ENCODE measurements at regions not wholly inside any gene's neighbourhood (a gene's known extent, or its start where the extent isn't known, plus 50 kb on each side); places are given as distances from the start of the nearest gene placed in this dataset.

GRCh38 chr2:226652983-226653765, 146.4 kb downstream of the IRS1 start:
- ATAC-seq (no peak), DNase-seq (no peak)

DNA sequence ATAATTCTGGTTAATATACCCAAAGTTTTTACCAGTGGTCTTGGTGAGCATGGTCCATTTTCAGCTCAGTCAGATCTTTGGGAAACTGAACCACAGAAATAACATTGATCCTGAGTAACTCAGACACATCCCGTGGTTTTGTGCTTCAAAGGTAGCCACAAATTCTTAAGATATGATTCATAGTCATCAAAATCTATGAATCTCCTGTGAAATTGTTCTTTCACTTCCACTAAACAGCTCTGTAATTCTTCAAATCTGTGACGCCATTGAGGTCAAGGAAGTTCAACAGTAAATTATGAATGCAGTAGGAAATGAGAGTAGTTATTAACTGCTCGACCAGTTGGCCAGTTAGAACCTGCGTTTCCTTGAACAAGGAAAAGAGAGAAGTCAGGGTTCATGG, 147.3 kb downstream of the IRS1 start:
- DNase-seq (no peak), ATAC-seq (peak; percentile 53)

DNA sequence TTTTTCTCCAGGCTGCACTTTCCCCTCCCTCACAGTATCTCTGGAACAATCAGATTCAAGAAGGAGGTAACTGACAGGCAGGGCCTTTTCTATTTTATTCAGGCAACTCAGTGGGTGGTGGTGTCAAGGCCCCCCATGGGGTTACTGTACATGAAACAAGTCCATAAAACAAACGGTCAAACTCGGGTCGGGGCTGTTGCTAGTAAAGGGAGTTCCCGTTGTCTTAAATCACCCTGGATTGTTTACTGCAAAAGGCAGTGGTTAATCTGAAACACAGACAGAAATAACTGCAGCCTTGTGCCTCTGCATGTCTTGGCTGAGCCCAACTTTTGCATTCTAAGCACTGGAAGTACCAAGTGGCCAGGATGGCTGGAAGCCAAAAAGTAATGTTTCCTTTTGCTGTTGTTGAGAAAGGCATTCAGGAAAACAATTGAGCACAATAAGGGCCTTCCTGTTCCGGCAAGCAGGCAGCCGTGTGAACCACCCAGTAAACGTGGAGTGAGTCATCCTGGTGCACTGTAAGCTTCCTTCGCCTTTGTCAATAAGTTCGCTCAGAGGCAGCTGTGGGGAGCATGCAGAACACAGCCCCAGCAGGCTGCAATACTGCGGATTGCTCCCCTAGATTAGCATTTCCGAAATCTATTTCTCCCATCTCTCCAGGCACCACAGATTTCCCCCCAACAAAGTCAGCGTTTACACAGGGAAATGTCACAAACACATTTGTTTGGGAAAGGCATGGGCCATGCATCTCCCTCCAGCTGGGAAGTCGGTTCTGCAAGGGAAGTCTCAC, 149.6 kb downstream of the IRS1 start:
- peak; percentile 22 for DNase-seq

DNA sequence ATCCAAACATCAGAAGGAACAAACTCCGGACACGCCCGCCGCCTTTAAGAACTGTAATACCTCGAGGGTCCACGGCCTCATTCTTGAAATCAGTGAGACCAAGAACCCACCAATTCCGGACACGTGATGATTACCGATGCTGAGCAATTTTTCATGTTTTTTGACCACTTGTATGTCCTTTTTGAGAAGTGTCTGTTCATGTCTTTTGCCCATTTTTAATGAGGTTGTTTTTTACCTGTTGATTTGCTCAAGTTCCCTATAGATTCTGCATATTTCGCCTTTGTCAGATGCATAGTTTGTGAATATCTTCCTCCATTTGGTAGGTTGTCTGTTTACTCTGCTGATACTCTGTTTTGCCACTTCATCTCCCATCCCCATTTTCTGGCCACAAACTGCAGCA, 150.4 kb downstream of the IRS1 start:
- ATAC-seq (no peak), DNase-seq (no peak)

More for the DNA sequence above, 149.6 kb downstream of the IRS1 start:
- ATAC-seq: peak; percentile 85

GRCh38 chr2:226647621-226648518, 151.8 kb downstream of the IRS1 start:
- DNase-seq (no peak), ATAC-seq (no peak)

DNA sequence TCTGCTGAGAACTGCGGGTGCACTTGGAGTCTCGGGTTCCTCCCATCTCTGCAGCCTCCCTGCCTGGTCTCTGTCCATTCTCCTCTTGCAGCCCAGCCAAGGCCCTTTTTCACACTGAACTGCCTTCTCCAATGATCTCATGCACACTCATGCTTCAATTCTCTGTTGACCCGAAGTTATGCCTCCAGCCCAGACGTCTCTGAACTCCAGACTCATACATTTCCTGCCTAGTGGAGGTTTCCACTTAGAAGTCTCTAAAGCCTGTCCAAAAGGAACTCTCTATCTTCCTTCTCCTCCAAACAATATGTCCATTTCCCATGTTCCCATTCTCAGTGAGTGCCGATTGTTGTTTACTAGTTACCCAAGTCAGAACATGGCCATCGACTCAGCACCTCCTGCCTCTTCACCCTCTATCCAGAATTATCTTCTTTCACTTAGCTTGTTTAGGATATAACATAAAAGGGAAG, 155.2 kb downstream of the IRS1 start:
- ATAC-seq: no peak
- no peak for DNase-seq

GRCh38 chr2:226643946-226644282, 155.7 kb downstream of the IRS1 start:
- ATAC-seq: no peak
- DNase-seq: no peak

GRCh38 chr2:226643030-226643945, 156.3 kb downstream of the IRS1 start:
- DNase-seq: no peak
- ATAC-seq: no peak

DNA sequence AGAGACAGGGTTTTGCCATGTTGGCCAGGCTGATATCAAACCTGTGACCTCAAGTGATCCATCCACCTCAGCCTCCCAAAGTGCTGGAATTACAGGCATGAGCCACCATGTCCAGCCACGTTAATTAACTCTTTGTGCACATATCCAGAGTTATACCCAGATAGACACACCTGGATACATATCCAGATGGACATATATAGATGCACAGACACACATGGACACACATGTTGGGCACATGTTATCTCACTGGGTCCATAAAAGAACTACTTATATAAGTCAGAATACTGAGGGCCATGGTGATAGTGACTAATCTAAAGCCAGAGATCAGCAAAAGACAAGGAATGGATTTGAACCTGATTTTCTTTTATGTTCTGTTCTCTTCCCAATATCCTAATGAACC, 158.6 kb downstream of the IRS1 start:
- ATAC-seq: no peak

DNA sequence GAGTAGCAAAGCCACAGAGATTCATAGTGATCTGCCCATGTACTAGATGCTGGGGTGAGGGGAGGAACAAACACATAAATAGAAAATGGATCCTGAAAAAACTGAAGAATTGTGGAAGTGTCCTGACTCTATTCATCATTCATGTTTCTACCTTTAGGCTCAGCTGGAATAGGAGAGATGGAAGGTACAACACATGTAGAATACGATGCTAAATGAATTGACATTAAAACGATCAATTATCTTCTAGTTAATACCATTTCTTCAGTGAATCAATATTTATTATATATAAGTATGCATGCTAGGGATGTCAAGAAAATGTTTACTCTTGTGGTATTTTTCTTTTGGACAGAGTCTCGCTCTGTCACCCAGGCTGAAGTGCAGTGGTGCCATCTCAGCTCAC, 159.1 kb downstream of the IRS1 start:
- DNase-seq (no peak), ATAC-seq (no peak)

More for the DNA sequence above, 158.6 kb downstream of the IRS1 start:
- no peak for DNase-seq

DNA sequence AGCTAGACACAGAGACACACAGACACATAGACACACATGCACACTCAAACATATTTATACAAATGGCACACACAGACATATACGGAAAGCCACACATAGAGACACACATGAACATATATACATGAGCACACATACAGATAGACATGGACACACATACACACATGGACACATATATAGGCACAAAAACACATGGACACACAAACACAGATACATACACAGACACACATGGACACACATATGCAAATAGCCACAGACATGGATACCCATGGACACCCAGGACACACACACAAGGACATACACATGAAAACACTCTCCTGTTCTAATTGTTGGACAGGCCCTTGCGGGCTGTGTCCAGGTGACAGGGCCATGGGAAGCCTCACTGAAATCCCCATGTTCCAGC, 160.1 kb downstream of the IRS1 start:
- no peak for DNase-seq
- no peak for ATAC-seq

DNA sequence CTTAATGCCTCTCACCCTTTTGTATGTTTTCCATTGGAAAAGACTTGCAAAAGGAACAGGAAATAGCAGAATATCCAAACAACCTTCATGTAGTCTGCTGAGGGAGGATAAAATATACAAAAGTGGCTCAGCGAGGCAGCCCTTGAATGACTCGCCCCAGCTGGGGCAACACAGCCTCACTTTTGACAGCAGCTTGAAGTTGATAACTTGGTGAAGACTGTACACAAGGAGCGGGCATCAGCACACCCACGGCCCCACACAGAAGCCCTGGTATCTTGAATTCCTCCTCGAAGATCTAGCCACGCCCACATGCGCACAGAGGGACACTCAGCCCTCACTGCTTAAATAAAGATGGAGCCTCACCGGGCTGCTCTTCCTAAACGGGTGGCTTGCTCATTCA, 161.0 kb downstream of the IRS1 start:
- no peak for ATAC-seq
- DNase-seq: no peak

- ATAC-seq: no peak
- DNase-seq: no peak
Measured at GRCh38 chr2:226637383-226637782, 162.2 kb downstream of the IRS1 start.

GRCh38 chr2:226636586-226636985, 163.0 kb downstream of the IRS1 start:
- ATAC-seq: no peak
- DNase-seq: no peak

GRCh38 chr2:226634943-226635604, 164.5 kb downstream of the IRS1 start:
- no peak for ATAC-seq
- DNase-seq: no peak

DNA sequence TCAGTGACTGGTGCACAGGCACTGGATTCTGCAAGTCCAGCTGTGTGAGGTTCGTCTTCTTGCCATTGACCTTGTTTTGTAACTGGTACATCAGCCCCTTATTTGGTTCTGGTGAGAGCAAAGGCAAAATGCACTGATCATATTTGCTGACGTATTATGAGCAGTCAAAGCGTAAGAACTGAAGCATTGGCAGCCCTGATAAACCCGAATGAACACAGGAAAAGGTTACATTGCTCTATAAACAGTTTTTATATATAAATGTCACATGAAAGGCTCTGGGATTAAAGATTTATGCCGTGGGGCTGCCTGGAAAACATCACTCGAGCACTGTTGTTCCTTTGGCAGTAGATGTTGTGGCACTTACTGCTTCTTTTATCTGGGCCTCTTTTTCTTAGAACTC, 167.9 kb downstream of the IRS1 start:
- DNase-seq (no peak), ATAC-seq (no peak)

DNA sequence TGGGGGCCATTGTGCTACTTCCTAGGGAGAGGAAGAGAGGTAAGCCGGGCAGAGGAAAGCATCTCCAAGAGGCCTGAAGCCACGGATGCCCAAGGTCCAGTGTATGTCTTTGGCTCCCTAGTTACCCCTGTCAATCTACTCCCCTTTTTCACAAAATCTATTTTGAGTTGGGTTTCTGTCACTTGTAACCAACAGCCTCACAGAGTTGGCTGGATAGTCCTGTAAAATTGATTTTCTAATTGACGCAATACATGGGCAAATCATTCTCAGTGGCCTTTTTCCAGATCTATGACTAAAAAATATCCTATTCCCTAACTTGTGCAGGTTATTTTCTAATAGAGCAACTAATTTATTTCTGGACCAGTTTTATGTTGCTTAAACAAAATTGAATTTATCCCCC, 168.4 kb downstream of the IRS1 start:
- ATAC-seq (no peak), DNase-seq (no peak)

DNA sequence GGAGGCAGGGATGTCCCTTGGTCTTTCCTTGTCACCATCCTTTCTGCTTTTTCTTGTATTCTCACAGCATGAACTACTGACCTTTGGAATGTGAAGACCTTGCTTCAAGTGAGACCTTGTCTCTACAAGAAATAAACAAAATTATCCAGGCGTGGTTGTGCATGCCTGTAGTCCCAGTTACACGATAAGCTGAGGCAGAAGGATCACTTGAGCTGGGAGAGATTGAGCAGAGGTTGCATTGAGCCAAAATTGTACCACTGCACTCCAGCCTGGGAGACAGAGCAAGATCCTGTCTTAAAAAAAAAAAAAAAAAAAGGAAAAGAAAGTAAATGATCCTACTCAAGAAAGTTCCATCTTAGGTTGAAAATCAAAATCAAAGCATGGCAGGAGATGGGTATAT, 173.7 kb downstream of the IRS1 start:
- no peak for ATAC-seq

GRCh38 chr2:226623587-226624368, 175.8 kb downstream of the IRS1 start:
- DNase-seq: no peak
- ATAC-seq: no peak

More for the DNA sequence above, 173.7 kb downstream of the IRS1 start:
- no peak for DNase-seq

GRCh38 chr2:226622484-226622883, 177.1 kb downstream of the IRS1 start:
- DNase-seq (no peak), ATAC-seq (no peak)
